GOT3 (cell line): ENCODE measurements at regions not wholly inside any gene's neighbourhood (a gene's known extent, or its start where the extent isn't known, plus 50 kb on each side); places are given as distances from the start of the nearest gene placed in this dataset.

ENCODE experiments used
- DNase-seq: peaks from one replicate; lab custom pipeline; 2025; ENCODE audit warnings: mixed read lengths; lab: John Stamatoyannopoulos, UW

DNA sequence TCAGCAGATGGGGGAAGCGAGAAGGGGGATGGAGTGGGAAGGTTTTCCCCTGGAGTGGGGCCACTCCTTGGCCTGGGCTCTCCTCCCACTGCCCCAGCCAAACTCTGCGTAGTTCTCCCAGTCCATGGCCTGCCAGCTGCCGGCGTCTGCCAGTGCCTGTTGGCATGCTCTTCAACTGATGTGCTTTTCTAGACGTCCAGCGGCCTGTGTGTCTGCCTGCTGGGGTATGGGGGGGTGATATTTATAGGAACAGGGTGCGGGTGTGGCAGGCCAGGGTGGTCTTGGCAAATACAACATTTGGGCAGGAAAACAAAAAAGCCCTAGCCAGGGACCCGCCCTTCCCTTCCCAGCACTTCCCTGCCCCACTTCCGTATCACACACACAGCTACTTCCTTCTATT, 786.3 kb upstream of the NOVA1 start:
- no peak for DNase-seq

DNA sequence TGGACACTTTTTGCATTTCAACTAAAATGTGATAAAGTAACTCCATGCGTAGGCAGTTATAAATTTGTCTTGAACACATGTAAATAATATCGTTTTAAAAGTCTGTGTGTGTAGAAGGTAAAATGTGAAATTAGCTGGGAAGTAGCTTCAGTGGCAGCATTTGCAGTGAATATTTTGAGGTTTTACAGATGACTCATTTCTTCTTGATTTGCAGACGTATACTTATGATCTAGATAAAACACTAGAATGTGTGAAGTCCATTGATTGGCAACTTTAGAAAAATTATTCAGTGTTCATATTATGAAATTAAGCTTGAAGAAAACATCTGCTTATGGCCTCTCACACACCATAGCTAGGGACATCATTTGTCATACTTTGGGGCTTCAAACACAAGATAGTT, 788.6 kb upstream of the NOVA1 start:
- DNase-seq = no peak

DNA sequence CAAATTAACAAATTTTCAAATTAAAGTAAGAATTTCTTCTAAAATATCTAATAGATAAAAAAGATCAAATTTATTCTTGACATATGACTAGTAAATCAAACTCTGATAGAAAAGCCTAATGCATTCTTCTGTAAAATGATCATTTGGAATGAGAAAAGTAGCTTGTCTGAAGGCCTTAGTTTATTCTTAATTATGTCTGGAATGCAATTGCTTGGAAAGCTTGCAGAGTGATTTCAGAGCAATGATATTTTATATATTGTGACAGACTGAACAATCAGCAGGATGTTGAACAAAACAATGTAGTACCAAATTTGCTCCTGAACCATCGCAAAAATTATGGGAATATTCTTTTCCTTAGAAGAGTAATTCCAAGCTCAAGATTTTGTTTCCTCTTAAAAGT, 789.6 kb upstream of the NOVA1 start:
- no peak for DNase-seq

DNA sequence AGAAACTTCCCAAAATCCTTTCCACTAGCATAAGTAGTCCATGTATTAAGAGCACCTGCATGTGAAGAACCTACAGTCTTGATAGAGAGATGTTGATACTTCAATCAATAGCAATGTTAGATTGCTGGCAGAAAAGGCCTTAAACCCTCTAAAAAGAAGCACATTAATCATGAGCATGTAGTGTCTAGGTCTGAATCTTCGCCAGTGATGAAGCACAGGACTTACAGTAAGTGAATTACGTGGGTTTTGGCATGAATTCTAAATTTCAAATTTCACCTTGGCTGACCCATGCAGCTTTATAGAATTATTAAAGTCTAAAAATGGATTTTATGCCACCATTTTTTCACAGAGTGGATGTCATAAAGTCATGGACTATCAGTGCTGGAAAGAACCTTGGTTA, 791.6 kb upstream of the NOVA1 start:
- no peak for DNase-seq

DNA sequence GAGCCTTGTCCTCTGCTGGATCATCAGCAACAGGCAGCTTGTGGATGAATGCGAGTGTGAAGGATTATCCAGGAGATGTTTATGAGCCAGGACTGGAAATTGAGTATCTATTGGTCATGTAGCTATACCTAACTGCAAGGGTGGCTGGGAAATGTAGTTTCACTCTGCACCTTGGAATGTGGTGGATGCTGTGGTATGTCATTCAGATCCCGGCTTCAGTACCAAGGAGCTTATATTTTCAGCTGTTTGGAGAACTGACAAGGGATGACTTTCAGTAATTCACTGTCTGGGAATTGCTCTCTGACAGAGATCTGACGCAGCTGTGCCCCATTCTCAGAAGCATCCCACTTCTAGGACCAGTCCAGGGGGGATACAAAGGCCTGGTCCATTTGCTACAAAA, 792.3 kb upstream of the NOVA1 start:
- no peak for DNase-seq

DNA sequence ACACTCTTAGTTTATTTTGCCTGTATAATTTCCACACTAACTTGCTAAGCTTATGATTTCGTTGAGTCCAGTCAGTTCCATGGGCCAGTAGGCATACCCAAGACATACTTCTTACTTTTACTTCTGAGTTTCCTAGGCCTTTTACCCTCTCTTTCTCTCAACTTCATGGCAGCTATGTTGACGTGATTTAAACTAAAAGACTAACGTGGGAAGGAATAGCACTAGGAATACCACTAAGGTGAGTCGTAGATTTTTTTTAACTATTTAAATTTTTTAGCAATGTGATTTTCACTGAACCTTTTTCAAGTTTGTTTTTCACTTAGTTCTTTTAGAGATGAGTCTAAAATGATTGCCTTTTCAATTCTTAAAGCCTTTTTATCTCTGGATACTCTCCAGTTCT, 793.5 kb upstream of the NOVA1 start:
- DNase-seq = no peak

DNA sequence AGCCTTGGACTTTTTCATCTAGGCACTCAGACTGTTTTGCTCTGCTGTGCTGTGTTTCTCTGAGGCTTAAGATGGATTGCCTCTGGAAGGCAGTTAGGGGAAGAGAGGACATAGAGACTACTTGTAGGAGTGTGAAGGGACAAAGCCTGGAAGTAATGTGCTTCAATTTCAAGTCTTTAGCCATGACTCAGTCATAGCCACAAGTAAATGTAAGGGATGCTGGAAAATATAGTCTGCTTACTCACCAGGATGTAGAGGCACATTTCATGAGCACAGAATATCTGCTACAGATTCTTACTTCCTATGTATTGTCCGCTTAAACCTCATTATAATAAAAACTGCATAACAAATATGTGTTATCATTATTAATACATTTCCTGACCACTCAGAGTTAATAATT, 794.3 kb upstream of the NOVA1 start:
- DNase-seq = no peak

DNA sequence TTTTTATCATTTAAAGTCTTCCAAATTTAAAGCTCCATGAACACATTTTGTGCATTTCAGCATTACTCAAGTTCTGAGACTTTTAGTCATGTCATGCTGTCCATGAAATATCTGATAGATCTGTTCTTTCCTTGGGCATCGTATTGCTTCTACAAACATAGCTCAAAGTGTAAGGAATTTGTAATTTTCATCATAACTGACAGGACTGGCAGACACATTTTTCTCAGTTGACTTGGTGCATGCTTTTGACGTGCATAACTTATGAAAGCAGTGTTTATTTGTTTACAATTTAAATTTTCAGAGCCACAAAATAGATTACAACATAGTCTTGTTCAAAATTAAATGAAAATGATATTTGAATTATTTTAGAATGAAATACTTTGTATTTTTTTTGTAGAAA, 812.1 kb upstream of the NOVA1 start:
- DNase-seq = no peak

DNA sequence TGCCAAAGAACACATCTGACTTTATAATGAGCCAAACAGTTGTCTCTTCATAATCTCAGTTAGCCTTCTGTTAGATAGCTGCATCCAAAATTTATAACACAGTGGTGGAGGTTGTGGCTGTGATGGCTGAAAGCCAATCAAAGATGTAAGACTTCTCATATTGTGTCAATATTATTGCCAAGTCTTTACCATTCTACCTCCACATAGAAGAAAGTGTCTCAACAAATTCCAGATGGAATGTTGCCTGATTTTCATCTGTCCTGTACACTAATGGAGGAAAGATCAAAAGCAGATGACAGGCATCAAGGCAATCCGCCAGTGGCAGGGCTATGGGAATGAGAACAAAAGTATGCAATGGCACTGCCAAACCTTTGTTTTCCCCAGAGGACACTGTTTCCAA, 813.1 kb upstream of the NOVA1 start:
- DNase-seq = no peak

DNA sequence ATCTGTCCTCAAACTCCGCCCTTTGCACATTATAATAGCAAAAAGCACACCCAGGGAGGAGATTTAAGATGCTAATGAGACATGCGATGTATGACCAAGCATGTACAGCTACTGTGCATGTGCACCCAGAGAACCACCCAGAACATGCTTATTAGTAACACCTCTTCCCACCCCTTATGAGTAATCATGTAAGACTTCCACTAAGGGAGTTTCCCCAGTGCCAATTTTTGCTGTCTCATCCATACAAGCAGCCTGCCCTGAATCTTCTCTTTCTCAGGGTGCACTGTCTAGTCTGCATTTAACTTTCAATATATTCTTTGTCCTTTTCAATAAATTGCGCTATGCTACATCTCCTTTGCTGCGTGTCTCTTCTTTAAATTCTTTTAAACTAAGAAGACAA, 830.0 kb upstream of the NOVA1 start:
- no peak for DNase-seq

DNA sequence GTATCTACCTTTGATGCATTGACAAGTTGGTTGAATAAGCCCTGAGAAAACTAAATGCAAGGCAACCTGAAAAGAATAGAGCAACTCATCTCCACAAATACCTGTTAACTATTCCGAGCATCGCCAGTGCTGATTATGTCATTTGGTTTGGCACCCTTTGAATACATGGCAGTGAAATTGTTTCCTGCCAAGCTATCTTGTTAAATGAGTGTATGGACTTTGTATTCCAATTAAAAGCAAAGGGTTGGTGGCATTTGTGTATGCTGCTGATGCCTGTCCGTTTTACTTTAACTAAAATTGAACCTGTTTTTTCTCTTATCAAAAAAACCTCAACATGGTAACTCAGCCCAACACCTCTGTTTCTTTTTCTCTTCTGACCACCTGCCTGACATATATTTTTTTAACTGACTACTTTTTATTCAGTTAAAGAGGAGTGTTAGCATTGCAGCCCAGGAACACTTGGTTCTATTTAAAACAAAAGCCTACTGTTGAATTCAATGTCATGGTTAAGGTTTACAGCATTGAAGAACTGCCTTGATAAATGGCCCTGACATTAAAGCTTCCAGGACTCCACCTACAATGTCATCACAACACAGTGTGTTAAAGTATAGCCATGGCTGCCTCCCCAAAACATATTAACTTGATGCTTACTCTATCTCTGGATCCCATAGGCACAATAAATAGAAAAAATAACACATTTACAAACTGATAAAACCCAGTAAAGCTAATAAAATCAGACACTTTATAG, 838.3 kb upstream of the NOVA1 start:
- no peak for DNase-seq

DNA sequence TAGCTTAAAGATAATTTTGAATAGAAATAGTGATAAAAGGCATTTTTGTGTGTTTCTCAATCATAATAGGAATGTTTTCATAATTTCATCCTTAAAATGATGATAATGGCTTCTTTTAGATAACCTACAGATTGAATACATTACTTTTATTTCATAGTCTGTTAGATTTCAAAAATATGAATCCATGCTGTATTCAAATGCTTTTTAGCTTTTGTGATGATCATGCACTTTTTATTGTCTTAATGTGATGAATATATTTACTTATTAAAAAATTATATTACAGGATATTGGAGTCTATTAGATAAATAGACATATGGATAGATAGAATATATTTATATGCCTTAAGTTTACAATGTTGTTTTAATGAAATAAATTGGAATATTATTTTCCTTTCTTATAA, 886.8 kb upstream of the NOVA1 start:
- DNase-seq = no peak

DNA sequence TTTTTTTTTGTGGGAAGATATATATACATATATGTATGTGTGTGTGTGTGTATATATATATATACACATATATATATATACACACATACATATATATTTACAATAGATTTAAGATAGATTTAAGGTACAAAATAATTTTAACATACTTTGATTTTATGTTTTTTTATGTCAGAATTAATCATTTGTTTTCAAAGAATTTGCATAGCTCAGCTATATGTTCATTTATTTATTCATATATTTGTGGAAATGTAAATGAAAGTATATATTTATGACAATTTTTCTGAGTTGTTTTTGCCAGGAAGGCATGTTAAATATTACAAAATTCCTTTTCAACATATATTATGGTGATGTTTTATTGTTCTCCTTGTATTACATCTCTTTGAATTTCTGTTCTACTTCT, 887.4 kb upstream of the NOVA1 start:
- DNase-seq = no peak

DNA sequence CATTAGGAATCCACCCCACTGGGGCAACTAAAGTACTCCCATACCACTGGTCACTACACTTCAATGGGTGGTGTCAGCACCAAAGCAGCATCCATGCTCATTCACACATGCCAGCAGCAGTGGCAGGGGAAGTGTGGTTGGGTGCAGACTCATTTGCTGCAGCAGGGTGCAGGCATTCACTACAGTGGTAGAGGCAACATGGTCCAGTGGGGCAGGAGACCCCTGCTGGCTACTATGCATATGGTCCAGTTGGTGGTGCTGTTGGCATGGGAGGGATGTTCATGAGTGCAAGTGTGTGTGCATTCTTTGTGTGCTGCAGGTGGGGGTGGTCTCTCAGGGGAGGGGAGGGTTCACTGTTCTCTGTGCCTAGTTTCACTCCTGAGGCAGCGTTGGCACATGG, 908.4 kb upstream of the NOVA1 start:
- no peak for DNase-seq

DNA sequence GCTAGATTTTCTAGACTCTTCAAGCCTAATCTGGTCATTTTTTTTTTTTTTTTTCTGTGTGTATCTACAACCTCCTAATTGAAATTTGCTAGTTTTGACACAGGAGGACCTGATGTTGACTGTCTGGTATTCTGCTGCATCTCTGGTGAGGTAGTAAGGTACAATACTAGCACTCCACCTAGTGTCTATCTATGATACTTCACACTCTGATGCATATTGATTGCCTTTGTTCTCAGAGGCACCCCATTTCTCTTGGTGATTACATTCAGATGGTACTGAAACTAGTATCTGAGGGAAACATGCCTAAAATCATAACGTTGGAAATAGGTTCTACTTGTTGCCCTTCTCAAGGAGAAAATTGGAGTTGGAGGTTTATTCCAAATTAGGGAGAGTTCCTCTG, 930.5 kb upstream of the NOVA1 start:
- DNase-seq = no peak

DNA sequence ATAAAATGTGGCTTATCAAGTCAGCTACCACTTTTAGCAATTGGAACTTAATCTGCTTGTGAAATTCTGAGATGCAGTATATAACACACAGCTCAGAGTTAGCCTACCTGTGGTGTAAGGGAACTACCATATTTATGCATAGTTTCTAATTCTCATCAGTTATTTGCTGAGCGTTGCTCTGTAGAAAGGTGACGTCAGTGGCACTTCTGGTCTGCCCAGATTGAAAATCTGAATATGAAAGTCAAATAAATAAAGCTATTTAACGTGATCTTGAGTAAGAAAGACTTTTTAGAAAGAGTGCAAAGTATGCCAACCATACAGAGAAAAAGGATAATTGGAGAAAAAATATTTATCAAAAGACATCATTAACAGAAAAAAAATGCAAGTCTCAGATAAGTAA, 938.9 kb upstream of the NOVA1 start:
- no peak for DNase-seq

DNA sequence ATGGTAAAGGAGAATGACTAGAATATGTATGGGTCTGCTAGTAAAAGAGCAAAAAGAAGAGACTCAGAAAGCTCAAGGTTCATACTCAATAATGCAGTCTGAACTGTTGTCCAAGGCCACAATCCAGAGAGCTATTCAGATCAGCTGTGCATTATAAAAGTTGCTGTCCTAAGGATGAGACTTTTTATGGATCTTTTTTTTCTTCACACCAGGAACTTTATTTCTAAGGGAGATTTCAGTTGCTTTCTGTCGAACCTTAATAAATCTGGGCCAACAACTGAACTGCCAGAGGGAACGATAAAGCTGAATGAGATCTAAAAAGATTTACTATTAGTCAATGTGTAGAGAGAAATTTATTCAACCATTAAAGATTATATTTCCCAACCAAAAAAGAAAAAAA, 948.3 kb upstream of the NOVA1 start:
- DNase-seq = no peak

DNA sequence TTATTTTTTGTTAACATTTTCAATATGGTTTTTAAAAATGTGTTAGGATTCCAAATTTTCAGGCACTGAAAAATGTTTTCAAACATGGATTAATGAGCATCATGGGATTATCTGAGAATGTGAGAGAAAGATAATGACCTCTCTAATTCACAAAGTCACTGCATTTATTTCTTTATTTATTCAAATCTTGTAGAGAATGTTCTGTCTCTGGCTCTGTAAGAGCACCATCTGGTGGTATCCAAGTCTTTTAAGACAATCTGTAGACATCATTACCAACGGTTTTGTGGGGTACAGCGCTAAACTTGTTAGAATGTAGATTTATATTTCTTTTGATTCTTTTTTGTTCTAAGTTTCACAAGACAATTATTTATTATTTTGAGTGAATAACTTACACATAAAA, 956.0 kb upstream of the NOVA1 start:
- DNase-seq = no peak

DNA sequence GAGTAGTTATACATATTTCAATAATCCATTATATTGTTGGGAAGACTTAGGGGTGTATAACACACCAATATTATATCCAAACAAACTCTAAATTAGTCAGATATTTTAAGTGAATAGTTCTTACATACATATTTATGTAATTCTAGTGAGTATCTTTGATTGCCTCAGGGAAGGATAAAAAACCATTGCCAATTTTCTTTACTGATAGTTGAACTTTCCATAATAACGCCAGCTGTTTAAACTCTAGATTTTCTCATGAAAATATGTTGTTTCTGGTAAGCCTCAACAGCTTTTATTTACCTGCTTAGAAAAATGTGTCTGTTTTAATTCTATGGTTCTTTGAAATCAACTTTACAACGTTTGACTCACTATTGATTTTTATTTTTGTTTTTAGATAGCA, 959.6 kb upstream of the NOVA1 start:
- DNase-seq = no peak

DNA sequence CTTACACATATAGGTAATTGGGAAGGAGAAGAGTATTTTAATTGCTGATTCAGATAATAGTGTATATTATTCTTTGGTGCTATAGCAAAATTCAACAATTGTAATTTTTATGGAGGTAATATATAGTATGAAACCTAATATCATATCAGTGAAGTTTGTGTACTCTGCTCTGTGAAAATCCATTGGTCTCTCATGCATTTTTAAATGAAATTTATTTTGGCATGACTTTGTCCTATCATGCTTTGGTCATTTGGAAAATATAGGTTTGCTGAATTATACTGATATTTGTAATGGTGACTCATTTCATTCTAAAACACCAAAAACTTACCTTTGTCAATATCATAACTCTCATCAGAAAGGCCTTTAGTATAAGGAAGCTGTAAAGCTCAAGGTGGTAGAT, 962.0 kb upstream of the NOVA1 start:
- no peak for DNase-seq

DNA sequence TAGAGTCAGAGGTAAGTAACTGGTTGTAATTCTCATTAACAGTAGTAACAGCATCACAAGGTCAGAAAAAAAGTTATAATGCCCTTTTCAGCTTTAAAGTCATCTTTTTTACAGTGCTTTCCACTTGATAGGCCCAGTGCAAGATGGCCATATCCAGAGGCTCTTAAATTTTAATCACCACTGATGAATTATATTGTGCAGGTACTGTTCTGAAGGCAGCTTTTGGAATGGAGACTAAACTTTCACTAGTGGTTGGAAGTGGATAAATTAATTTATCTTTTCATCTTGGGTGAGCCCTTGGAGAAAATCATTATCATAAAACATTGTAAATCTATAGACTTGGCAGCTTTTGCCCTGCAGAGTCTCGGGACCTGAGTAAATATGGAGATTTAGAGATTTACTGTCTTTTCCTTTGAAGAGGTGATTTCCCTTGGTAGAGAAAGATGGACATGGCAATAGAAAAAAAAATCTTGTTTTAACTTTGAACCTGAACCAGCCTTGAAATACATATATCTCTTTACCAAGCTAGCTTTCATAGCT, 969.1 kb upstream of the NOVA1 start:
- no peak for DNase-seq

DNA sequence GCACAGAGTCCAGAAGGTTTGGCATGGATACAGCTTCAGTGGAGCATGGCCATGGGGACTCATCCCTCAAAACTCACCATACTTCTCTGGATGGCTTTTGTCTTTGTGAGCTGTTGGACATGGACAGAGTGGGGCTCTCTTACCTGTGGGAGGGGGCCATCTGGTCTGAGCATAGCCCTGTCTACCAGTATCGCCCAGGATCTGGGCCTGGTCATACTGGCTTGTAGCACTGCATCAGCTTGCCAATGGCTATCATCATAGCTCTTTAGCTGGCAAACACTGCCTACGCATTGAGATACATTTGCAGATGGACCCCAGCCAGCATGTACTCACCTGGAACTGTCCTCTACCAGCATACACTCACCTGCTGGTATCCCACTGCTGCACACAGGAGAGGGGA, 975.2 kb upstream of the NOVA1 start:
- DNase-seq = no peak

DNA sequence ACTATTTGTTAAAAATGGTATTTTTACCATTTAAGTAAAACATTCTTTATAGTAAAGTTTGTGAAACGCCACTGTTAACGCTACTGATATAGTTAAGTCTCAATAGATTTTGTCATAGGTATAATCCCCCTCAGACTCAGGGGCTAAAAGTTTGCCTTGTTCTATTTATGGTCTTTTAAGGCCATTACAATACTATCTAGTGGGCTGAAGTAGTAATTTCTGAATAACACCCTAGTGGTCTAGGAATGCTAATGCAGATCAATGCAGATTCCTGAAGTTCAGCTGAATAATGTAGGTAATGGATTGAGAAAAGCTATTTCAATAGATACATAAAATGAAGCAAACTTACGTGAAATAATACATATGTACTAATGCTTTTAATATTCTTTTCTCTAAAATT, 989.3 kb upstream of the NOVA1 start:
- DNase-seq = no peak

DNA sequence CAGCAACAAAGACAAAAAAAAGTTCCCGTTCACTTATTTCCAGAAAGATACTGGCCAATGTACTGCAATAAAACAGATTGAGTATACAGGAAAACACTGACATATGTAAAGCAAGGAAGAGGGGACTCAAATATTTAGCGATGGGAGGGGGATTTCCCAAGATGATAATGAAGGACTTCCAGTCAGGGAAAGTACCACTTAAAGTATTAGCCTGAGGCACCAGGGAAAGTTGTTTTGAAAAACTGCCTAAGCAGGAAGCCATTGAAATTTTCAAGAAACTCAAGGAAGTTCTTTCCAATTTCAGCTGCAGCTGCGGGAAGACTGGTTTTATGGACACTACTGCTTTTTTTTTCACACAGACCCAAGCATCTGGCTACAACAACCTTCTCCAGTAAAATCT, 1007.4 kb upstream of the NOVA1 start:
- DNase-seq = no peak
